HG02588 (cell line): ENCODE measurements at regions not wholly inside any gene's neighbourhood (a gene's known extent, or its start where the extent isn't known, plus 50 kb on each side); places are given as distances from the start of the nearest gene placed in this dataset.

Experiments used
- ATAC-seq: cut with Tn5 transposase; IDR thresholded peaks from one replicate; pipeline ENCODE4 v1.9.1; 2021; ENCODE audit warnings: mild to moderate bottlenecking, moderate library complexity; ENCODE audit not compliant: unreplicated experiment

DNA sequence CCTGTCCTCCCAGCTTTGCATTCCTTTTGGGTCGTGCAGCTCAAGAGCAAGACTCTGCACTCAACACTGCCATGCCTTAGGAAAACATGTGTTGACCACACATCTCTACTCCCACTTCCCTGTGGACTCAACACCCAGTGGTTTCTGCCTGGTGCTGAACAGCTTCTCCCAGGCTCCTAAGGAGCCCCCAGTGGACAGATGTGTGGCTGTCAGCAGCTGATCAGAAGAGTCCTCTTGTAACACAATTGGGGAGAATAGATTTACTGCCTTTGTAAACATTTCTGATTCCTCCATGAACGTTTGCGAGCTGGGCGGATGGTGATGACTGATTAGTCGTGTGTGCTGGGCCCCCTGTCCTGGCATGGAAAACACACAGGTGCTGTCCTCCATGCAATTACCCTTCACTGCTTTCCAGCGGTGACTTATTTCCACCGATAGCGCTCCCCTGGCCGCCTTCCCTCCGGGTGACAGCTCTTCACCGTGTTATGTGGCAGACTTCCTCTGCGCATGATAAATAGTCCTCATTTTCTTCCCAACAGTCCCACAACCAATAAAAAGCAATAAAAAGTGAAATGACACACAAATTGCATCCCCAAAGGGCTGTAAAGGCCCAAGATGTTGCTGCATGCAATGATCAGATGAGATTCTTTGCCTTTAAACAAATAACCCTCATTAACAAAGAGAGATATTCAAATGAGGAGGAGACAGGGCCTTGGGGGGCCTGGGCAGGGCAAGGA lies 249.4 kb upstream of the AJAP1 start:
- ATAC-seq = no peak

DNA sequence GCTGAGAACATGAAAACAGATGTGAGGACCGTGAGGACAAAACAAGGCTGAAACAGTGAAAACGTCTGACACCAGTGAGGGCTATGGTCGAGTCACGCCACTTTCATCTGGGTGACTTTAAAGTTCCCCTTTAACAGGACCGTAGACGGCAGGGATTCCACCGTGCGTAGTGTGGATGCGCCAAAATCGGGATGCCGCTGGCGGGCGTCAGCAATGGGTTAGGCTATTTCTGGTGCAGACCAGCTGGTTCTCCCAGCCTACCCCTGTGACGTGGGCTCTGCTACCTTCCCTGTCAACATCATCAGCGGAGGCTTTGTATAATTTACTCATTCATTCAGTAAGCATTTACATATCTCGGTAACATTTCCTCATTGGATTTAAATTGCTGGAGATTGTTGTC lies 246.6 kb upstream of the AJAP1 start:
- no peak for ATAC-seq

DNA sequence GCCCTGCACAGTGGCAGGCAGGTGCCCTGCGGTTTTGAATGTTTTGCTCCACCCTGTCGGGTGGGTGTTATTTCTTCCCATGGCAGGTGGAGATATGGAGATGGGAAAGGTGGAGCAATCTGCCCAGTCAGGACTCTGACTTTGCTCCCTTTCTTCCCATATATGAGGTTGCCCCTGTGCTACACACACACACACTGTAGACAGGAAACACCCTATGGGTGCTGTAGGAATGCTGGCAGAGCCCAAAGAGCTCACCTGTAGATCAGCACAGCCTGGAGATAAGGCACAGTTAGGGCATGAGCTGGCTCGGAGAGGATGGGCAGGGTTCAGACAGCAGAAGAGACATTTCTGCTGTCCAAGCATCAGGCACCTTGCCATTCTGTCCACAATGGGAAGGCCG lies 246.0 kb upstream of the AJAP1 start:
- no peak for ATAC-seq

DNA sequence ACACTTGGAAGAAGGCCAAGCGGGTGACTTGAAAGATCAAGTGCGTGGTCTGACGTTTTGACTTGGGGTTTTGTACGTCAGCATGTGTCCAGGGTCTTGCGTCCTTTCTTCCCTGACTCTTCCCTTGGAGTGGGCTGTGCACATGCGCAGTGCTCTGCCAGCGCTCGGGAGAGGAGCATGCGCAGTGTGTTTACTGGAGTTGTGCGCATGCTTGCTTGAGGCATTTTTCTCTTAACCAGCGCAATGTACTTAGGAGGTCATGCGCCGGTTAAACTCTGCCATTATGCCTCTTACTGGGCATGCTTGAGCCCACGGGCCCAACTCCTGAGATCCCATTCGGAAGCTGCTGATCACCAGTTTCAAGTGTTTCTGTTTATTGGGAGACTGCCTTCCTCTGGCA lies 242.5 kb upstream of the AJAP1 start:
- ATAC-seq = no peak

DNA sequence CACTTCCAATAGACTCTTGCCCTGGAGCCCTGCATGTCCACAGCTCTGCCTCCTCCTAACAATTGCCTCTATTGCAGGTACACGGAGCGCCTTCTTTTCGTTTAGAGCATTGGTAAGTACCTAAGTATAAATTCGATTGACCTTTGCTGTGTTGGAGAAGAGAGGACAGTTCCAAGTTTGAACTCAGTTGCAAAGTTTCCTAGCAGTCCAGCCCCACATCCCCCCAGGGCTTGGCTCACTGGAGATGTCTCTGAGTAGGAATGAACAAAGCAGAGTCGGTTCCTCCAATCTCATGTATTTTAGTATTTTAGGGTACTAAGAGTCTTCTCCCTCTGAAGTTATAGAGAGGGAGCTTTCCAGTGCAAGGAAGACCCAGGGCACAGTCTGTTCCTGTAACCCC lies 238.9 kb upstream of the AJAP1 start:
- no peak for ATAC-seq

DNA sequence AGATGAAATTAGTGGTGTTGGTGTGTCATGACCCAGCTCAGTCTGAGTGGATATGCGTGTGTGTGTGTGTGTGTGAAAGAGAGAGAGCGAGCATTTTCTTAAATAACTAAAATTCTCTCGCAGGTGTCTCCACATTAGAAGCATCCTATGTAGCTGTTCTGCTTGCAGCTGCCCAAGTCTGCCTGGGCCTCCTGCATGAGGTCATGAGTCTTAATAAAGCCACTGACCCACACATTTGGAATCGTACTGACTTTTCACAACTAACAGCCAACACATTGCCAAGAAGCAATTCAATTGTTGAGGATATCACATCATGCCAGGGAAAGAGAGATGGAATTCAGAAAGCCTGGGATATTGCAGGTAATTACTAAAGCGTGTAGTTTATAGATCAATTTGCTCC lies 238.2 kb upstream of the AJAP1 start:
- ATAC-seq = no peak

DNA sequence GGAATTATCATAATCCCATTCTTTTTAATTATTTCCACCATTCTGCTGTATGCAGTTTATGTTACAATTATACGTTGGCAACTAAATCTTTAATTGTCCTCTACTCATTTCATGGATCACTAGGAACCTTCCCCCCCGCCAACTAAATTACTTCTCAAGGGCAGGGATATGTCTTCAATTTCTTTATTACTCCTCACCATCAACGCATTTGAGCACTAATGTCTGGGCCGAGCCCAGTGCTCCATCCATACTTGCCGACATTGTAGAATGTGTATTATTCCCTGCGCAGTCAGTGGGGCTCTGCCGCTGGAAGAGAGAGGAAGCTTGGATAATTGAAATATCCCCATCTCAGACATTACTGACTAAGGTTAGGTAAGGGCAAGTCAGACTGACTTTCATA lies 236.4 kb upstream of the AJAP1 start:
- ATAC-seq = no peak

DNA sequence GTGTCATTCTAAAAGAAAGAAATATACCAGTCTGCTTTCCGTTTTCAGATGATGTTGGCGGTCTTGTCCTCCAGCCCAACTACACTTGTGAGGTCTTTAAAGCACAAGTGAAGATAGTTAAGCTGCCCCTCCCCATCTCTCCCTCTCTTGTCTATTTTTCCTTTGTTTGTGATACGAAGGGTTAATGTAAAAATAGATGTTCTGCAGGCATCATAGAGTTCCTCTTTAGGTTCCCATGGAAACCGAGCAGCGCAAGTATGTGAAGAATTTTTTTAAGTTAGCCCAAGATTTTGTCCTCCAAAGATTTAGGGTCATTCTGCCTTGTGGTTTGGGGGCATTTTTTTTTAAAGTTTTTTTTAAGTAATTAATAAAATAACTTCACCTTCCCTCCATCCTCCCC lies 232.4 kb upstream of the AJAP1 start:
- no peak for ATAC-seq

DNA sequence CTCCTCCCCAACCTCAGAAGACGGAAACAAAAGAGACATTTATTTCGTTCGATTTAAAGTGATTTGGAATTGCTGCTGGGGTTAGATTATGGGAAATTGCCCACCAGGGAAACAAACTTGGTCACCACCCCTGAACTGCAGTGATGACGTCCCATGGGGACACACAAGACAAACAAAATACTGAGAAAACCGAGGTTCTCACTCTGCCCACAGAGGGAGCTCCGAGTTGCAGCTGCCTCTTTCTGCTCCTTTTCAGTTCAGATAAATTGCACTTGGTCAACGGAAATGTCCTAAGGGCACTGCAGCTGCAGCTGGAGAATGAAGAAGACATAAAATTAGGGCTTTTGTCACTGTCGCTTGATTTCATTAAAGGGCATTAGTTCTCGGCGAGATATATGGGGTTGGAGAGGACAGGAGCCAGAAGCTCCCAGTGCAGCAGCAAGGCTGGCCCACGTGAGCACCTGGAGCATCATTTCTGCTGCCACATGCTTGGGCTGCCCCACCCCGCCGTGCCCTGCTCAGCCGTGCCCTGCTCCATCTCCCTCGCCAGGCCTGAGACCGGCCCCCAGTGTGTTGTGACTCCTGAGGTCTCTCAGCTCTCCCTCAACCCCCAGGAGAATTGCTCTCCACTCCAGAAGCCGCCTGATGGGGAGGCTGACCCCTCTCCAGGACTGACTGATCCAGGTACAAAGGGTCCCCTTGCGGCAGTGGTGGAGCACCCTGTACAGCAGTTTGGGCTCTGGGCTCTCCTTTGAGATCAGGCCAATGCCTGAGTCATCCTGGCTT lies 231.7 kb upstream of the AJAP1 start:
- ATAC-seq = no peak

DNA sequence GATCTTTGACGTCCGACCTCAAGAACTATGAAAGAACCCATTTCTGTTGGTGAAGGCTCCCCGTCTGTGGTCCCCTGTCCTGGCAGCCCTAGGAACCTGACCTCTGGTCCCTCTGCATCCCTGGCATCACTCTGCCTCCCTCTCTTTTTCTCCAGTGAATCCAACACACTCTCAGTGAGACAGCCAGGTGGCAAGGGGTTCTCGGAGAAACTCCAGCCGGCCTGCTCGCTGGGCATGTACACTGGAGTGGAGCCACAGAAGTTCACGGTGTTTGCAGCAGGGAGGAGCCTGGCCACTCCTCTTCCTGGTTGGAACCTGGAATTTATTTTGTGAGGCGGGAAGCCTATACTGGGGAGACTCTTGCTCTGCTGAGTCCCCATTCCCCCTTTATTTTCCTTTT lies 230.2 kb upstream of the AJAP1 start:
- ATAC-seq = no peak

DNA sequence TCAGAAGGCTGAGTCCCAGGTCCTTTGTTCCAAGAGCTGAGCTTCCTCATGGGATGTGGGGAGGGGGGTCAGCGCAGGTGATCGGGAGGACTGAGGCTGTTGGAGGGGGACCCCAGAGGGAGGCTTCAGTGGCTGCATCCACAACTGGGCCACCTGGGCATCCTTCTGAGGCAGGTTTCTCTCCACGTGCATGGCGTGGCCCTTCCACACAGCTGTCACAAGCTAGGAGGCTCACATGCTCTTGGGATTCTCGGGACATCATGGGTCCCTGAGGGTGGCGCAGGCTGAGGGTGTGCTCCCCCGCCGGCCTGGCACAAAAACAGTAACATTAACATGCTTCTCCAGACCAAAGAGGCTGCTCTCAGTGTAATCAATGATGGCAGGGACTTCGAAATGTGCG lies 229.6 kb upstream of the AJAP1 start:
- ATAC-seq = no peak

DNA sequence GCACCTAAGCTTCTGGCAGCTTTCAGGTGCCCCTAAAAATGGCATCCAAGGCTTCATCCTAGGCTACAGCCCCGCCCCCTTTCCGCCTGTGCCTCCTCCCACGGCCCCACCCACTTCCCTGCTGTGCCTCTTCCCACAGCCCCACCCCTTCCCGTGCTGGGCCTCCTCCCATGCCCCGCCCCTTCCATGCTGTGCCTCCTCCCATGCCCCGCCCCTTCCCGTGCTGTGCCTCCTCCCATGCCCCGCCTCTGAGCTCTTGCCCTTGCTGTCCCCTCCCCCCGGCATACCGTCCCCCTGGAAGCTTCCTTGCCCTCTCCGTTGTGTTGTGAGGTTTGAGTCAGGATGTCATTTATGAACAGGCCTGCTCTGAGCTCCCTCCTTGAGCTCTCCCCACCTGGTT lies 228.5 kb upstream of the AJAP1 start:
- ATAC-seq = no peak

DNA sequence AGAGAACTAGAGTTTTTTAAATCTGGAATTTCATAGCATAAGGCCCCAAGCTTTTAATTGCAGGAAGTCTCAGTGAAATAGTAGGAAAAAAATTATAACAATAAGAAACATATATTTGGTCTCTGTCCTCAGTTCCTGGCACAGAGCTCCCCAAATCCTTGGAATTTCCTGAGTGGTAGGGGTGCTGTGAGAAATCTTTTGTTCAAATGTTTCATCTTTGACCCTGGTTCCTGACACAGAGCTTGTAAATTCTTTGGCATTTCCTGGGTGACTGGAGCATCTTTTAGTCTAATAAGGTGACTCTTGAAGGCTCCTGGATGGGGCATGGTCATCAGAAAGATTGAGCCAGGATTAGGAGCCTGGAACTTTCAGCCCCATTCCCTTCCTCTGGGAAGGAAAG lies 225.7 kb upstream of the AJAP1 start:
- ATAC-seq = no peak

DNA sequence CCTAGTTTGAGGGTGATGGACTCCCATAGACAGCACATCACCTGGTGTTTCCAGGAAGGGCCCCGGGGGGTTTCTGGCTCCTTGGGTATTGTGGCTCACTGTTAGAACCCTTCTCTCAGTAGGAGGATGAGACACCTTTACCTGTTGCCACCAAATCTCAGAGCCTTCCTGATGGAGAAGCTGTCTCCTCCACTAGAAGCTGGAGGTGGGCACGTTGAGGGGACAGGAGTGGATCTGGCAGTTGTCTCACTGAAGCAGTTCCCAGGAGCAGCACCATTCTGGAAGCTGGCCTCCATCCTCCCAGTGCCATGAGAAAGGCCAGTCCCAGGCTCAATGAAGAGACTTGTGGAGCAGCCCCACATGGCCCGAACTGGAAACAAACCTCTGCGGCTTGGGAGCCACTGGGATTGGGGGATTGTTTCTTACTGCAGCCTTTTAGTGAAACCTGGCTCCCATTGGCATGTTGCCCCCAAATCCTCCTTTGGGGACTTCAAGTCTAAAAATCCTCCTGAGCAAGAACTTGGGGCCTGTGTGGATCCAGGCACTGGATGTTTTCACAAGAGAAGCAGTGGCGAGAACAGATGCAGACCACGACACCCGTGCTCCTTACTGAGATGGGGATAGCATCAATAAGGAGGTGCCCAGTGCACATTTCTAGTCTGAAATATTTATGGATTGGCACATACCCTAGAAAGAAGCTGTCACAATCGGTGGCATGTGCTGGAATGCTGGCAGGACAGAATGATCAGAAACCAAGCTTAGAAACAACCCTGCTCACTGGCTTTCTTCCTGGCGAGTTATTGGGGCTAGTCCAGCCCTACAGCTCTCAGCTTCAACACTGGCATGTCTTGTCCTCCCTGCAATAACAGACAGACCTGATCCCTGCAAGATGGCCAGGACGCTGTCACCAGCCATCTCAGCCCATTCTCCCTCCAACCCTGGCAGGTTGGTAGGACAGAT lies 223.7 kb upstream of the AJAP1 start:
- ATAC-seq = no peak

DNA sequence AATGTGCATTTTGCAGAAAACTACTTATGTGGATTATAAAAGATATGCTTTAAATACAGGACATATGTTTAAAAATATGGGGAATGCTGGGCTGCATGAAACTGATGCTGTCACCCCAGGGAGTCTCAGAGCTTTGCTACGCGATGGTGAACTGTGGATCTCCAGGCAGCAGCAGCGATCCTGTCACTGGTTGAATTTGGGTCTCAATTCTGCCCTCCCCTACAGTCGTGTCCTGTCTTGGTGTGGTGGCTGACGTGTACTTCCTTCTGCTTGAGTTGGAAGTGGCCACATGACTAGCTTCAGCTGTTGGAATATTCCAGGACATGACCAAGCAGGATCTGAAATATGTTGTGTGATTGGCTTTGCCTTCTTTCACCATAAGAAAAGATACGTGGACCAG lies 222.9 kb upstream of the AJAP1 start:
- no peak for ATAC-seq

DNA sequence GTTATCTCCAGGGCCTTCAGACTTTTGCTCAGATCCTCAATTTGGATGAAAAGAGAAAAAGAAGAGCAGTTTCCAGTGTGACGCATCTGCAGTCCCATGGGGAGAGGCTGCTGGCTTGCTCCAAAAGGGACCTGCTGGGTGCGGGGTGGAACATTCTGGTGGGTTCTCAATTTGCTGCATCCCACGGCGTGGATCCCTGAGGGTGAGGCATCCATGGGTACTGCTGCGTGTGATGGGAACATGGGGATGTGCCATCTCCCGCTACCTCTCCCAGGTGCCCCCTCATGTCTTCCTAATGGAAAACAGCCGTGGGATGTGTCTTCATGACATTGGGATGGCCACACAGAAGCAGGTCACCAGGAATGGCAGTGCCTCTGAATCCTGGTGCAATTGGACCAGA lies 221.3 kb upstream of the AJAP1 start:
- ATAC-seq = no peak

DNA sequence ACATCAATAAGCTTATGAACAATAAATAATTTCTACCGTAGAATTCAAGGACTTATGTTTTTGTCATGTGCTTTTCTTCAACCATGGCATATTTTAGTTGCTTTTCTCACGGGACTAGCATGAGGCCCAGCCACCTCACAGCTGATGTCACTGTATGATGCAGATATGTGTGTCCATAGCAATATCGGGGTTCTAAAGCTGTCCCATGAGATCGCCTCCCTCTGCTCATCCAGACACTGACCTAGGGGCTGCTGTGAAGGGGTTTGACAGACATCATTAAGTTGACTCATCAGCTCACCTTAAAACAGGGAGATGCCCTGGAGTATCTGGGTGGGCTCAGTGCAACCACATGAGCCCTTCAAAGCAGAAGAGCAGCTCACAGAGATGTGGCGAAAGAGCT lies 210.3 kb upstream of the AJAP1 start:
- ATAC-seq = no peak

DNA sequence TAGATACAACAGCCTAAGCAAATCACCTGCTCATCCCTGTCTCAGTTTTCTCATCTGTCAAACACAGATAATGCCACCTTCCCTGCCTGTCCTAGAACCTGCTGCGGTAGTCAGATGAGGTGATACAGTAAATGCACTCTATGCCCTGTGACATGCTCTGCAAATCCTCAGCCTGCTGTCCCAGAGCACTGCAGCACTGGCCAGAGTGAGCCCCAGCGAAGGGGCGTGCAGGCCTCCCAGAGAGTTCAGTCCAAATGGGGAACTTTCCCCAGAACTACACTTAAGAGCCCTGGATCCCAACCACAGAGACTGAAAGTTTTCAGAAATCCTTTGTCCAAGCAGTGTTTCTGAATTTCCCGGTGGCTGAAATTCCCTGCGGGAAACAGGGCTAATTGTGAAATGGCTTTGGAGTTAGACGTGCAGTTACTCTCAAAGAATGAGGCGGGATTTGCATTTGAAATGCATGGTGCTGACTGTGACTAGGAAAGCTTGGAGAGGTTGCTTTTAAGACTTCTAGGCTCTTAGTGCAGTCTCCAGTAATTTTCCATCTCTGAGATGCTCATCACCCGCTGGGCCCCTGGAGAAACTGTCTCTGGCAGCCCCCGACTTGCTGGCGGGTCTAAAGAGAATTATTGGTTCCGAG lies 206.5 kb upstream of the AJAP1 start:
- ATAC-seq = no peak

DNA sequence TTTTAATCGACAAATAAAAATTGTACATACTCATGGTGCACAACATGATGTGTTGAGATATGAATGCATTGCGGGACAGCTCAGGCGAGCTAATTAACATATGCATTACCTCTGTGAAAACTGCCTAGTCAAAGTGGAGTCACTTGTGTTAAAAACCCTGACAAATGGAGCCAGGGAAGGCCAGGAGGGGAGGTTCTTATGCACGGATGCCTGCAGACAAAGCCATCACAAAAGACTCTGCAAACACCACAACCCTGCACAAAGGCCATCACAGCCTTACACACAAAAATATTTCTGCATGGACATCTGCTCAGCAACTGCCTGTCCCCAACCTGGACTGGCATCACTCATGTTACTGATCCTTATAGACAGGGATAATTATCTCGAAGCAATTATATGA lies 204.4 kb upstream of the AJAP1 start:
- no peak for ATAC-seq

DNA sequence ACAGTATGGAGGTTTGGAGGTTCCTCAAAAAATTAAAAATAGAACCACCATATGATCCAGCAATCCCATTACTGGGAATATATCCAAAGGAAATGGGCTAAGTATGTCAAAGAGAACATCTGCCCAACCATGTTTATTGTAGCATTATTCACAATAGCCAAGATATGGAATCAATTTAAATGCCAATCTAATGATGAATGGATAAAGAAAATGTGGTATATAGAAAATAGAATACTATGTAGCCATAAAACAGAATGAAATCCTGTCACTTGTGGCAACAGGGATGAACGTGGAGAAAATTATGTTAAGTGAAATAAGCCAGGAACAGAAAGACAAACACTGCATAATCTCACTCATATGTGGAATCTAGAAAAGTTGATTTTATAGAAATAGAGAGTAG lies 201.7 kb upstream of the AJAP1 start:
- ATAC-seq = no peak

DNA sequence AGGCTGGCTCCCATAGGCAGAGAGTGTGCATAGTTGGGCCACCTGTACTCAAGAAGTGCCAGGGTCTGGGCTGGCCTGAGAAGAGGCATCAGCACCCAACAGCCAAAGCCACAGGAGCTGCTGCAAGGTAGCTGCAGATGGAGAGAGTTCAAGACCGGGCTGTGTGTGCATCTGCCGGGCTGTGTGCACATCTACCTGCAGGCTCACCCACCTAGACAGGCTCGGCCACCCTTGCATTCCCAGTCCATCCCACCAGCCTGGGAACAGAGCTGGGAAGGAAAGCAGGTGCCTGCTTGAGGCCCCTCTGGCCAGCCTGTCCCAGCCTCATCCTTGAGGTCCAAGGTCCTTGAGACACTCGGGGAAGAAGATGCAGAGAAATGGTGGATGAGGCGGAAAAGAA lies 194.4 kb upstream of the AJAP1 start:
- no peak for ATAC-seq
